ENCODE measurements at regions not wholly inside any gene's neighbourhood (a gene's known extent, or its start where the extent isn't known, plus 50 kb on each side); places are given as distances from the start of the nearest gene placed in this dataset.
"Not testable (repeated sequence)": the region's sequence is repeated elsewhere in the genome, so short reads cannot be mapped to it uniquely, and the experiment has no call there.

DNA sequence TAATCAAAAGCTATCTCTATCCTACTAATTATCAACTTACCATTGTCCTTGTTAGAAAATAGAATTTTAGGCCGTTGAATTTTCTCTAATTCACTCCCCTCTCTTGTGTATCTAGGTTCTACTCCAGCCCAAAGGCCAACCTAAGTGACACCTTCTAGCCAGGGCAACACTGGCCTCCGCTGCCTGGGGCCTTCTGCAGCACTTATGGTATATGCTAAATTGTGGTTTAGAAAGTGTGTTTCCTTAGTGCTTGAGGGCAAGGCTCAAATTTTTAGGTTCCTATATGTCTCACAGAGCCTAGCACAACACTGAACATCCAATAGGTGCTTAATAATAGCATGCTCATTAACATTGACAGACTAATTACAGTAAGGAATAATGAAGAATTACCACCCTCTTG lies 187.2 kb upstream of the IRF2BP2 start:
- TF ChIP-seq CTCF (conservative IDR thresholded peaks at IDR 0.05; ENCODE audit: low read depth, low read length); EZH2 (IDR thresholded peaks at IDR 0.05; ENCODE audit: borderline replicate concordance, low read depth, low read length, poor library complexity, severe bottlenecking): not testable (repeated sequence)
